GM19324 (cell line): ENCODE measurements at regions not wholly inside any gene's neighbourhood (a gene's known extent, or its start where the extent isn't known, plus 50 kb on each side); places are given as distances from the start of the nearest gene placed in this dataset.

ENCODE experiments used
- ATAC-seq: cut with Tn5 transposase; IDR thresholded peaks from one replicate; pipeline ENCODE4 v1.9.1; 2021; ENCODE audit warnings: mild to moderate bottlenecking, moderate library complexity; ENCODE audit not compliant: unreplicated experiment, low FRiP score

- no peak for ATAC-seq
These were observed 490.9 kb upstream of the JARID2 start for GRCh38 chr6:14754751-14755513.

GRCh38 chr6:14756340-14756739 lies 489.5 kb upstream of the JARID2 start:
- no peak for ATAC-seq

GRCh38 chr6:14757014-14757413 lies 488.9 kb upstream of the JARID2 start:
- no peak for ATAC-seq

- ATAC-seq: no peak
These were observed 488.5 kb upstream of the JARID2 start for GRCh38 chr6:14757418-14757817.

GRCh38 chr6:14758421-14759081 lies 487.3 kb upstream of the JARID2 start:
- ATAC-seq: no peak

- ATAC-seq: no peak
These were observed 485.7 kb upstream of the JARID2 start for GRCh38 chr6:14759976-14760672.

- no peak for ATAC-seq
These were observed 483.8 kb upstream of the JARID2 start for GRCh38 chr6:14762077-14762476.

- ATAC-seq: no peak
These were observed 482.7 kb upstream of the JARID2 start for GRCh38 chr6:14763139-14763538.

- no peak for ATAC-seq
These were observed 482.3 kb upstream of the JARID2 start for GRCh38 chr6:14763616-14764015.

GRCh38 chr6:14765106-14765505 lies 480.8 kb upstream of the JARID2 start:
- ATAC-seq: no peak

- no peak for ATAC-seq
These were observed 480.0 kb upstream of the JARID2 start for GRCh38 chr6:14765721-14766390.

- no peak for ATAC-seq
These were observed 479.4 kb upstream of the JARID2 start for GRCh38 chr6:14766391-14766994.

GRCh38 chr6:14767226-14767625 lies 478.6 kb upstream of the JARID2 start:
- ATAC-seq: no peak

GRCh38 chr6:14770040-14770439 lies 475.8 kb upstream of the JARID2 start:
- ATAC-seq: no peak

GRCh38 chr6:14770572-14770971 lies 475.3 kb upstream of the JARID2 start:
- no peak for ATAC-seq

- ATAC-seq: no peak
These were observed 474.9 kb upstream of the JARID2 start for GRCh38 chr6:14771016-14771415.

- no peak for ATAC-seq
These were observed 473.7 kb upstream of the JARID2 start for GRCh38 chr6:14772188-14772587.

GRCh38 chr6:14775528-14775927 lies 470.3 kb upstream of the JARID2 start:
- no peak for ATAC-seq

- no peak for ATAC-seq
These were observed 469.6 kb upstream of the JARID2 start for GRCh38 chr6:14776307-14776706.

- no peak for ATAC-seq
These were observed 463.9 kb upstream of the JARID2 start for GRCh38 chr6:14781772-14782525.
